ENCODE measurements at regions not wholly inside any gene's neighbourhood (a gene's known extent, or its start where the extent isn't known, plus 50 kb on each side); places are given as distances from the start of the nearest gene placed in this dataset.

DNA sequence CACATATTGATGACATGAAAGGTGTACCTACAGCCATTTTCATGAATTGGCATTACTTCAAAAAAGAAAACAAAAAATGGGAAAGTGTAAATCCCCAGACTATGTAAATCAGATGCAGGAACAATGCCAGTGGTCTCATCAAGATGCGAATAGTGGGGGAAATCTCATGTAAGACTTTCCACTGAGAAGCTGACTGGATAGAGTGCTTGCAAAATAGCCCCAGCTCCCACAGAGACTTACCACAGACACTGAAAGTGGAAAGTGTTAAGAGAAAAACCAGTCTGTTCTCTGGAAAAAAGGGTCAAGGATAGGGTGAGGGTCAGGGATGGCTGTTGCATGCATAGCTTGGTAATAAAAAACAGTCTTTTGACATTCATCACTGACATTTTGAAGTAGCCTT, 73.2 kb upstream of the ARMCX2 start:
- intact Hi-C loops (cut with DNase I) = no loop called here
- Histone ChIP-seq H3K36me3 (no peaks in the 10 kb centered on the region), H3K9me3 (no peaks in the 10 kb centered on the region), H3K4me3 (no peak overlapping the region), H3K27ac (no peak overlapping the region), H3K4me1 (no peaks in the 10 kb centered on the region), H3K27me3 (no peaks in the 10 kb centered on the region)
- TF ChIP-seq CTCF (IDR thresholded peaks at IDR 0.05) = no peak
- no peak for DNase-seq
- no peak for ATAC-seq

DNA sequence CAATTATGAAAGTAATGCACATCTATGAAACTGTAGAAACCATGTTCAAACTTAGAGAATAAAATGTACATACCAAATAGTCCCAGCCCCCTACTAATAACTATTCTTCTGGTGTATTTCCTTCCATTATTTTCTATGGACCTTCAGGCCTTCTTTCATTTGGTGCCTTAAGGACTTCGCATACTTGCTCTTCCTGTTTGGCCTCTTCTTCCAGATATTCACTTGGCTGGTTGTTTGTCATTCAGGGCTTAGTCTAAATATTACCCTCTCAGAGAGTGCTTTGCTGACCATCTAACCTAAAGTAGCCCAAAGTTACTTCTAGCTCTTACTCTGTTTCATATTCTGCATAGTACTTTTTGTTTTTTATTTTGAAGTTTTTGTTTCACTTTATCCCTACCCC, 70.3 kb upstream of the ARMCX2 start:
- Histone ChIP-seq H3K4me1 (no peaks in the 10 kb centered on the region), H3K9me3 (no peaks in the 10 kb centered on the region), H3K27me3 (no peaks in the 10 kb centered on the region), H3K27ac (no peak overlapping the region), H3K36me3 (no peaks in the 10 kb centered on the region), H3K4me3 (no peak overlapping the region)
- intact Hi-C loops (cut with DNase I) = no loop called here
- ATAC-seq = no peak
- no peak for DNase-seq
- TF ChIP-seq CTCF (IDR thresholded peaks at IDR 0.05) = no peak

All from upper lobe of right lung (tissue), 1 donor.